Activated CD4-positive, alpha-beta T cell treated with anti-CD3 and anti-CD28 coated beads for 48 hours (primary cell): ENCODE measurements at regions not wholly inside any gene's neighbourhood (a gene's known extent, or its start where the extent isn't known, plus 50 kb on each side); places are given as distances from the start of the nearest gene placed in this dataset.

Experiments used
- DNase-seq: peaks from one replicate; pipeline ENCODE4 v3.0.0-alpha.2; 2020

GRCh38 chr3:24598695-24599470, 104.2 kb upstream of the THRB start:
- no peak for DNase-seq

GRCh38 chr3:24601066-24601939, 106.7 kb upstream of the THRB start:
- DNase-seq = no peak

DNA sequence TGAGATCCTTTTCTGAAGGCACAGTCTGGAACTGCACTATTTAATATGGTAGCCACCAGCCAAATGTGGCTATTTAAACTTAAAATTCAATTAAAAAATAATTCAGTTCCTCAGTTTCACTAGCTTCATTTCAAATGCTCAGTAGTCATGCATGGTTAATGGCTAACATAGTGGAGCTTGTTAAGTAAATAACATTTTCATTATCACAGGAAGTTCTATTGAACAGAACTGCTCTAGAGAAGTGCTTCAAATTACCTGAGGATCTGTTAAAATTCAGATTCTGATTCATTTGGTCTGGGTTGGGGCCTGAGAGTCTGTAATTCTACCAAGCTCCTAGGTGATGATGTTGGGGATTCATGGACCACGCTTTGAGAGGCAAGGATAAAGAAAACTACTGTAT, 109.6 kb upstream of the THRB start:
- DNase-seq = no peak

- DNase-seq = no peak
These were observed 110.9 kb upstream of the THRB start for GRCh38 chr3:24605511-24606028.

DNA sequence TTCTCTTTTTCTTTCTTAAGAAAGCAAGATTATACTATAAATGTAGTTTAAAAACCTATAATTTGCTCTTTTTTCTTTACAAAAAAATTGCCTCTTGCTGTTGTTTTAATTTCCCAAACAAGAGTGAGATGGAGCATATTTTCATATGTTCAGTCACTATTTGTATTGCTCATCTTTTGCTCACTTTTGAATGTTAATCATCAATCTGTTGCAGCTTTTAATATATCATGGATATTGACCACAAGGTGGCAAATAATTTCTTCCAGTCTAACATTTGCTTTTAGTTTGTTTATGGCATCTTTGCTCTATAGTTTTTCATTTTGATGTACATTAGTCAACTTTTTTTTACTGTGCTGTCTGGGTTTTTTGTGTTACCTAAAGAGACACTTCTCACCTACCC, 112.6 kb upstream of the THRB start:
- no peak for DNase-seq

- DNase-seq = no peak
These were observed 114.2 kb upstream of the THRB start for GRCh38 chr3:24608701-24609390.

DNA sequence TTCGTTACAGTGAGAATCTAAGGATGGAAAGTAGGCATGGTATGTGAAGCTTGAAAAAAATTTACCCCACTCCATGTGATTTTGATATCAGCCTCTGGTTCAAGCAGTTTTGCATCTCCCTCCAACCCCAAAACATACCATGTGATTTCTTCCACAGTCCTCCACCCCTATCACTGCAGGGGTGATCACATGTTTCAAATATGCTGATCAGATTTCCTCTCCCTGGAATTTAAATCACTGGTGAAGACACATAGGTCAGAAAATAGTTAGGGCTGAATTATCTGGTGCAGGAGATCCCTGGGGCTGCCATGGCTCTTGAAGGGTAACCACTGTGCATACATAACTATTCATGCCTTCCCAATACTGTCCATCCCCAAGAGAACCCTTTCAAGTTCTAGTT, 119.7 kb upstream of the THRB start:
- no peak for DNase-seq

- DNase-seq = no peak
These were observed 120.5 kb upstream of the THRB start for GRCh38 chr3:24615177-24615576.

DNA sequence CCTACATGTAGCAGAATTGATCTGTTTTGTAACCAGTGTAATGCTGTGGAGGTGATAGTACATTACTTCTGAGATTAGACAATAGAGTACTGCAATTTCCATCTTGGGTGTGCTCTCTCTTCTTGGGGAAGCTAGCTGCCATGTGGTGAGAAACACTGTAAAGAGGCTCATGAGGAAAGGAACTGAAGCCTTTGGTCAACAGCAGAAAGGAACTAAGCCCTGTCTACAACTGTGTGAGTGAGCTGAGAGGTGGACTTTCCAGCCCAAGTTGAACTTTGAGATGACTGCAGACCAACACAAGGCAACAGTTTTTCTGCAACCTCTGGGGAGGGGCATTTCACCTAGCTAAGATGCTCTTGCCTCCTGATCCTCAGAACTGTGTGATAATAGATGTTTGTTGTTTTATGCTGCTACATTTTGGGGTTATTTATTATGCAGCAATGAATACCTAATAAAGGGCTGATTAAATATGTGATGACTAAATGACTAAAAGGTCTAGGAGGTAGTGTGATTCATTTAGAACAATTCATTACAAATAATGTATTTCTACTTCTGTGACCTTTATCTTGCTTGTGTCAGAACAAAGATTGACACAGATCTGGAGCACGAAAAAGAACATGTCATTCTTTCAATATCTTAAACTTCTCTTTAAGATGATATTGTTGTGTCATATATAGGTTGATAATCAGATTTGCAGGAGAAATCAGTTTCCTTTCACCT, 121.6 kb upstream of the THRB start:
- no peak for DNase-seq

DNA sequence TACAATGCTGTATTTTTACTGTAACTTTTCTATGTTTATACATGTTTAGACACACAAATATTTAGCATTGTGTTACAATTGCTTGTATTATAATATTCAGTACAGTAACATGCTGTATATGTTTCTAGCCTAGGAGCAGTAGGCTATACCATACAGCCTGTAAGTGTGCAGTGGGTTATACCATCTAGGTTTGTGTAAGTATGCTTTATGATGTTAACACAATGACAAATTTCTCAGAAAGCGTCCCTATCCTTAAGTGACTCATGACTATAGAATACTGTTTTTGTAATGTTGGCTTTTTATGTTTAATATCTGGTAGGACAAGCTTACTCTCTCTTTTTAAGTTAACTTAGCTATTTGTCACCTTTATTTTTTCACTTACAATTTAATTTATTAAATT, 127.5 kb upstream of the THRB start:
- DNase-seq = no peak

DNA sequence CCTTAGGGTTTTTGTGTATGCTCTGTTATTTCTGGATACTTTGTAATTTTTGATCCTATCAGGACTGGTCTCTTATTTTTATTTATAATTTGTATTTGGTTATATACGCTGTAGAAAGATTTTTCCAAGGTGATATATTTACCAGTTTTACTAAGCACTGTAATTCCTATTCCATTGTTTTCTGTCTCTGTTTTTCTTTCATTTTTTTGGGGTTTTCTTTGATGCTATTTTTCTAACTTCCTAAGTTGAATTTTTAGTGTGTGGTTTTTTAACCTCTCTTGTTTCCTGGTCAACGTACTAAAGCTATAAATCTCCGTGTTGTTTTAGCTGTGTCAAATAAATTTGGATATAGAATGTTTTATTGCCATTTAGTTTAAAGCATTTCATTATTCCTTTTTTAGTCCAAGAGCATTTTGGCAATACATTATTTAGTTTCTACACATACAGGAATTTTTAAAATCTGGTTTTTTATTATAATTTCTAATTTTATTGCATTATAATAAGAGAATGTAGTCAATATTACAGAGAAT, 128.1 kb upstream of the THRB start:
- DNase-seq = no peak

DNA sequence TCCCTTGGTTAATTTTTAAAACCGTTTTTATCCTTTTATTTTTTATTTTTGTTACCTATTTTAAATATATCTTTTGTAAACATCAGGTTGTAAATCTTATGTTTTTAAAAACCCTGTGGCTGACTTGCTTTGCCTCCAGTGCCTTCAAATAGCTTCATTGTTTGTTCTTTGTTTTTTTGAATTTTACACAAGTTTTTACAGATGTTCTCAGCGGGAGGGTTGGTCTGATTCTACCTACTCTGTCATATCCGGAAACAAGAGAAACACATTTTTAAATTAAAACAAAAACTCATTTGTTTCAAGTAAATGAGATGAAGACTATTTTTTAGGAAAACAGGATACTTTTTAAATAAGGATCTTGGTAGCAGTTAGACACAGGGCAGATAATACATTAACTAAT, 129.0 kb upstream of the THRB start:
- DNase-seq = no peak

DNA sequence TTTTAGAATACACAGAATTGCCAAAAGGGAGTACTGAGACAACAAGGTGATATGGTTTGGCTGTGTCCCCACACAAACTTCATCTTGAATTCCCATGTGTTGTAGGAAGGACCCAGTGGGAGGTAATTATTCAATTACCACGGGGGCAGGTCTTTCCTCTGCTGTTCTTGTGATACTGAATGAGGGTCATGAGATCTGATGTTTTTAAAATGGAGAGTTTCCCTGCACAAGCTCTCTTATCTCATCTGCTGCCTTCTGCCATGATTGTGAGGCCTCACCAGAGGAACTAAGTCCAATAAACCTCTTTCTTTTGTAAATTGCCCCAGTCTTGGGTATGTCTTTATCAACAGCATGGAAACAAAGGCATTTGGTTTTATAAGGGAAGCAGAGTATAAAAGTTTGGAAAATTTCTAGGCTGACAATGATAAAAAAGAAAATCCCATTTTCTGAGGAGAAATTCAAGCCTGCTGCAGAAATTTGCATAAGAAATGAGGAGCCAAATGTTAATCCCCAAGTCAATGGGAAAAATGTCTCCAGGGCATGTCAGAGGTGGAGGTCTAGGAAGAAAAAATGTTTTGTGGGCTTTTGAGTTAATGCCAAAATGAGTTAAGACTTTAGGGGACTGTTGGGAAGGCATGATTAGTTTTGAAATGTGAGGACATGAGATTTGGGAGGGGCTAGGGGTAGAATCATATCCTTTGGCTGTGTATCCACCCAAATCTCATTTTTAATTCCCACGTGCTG, 130.5 kb upstream of the THRB start:
- no peak for DNase-seq

- DNase-seq = no peak
These were observed 134.0 kb upstream of the THRB start for GRCh38 chr3:24628523-24629258.

DNA sequence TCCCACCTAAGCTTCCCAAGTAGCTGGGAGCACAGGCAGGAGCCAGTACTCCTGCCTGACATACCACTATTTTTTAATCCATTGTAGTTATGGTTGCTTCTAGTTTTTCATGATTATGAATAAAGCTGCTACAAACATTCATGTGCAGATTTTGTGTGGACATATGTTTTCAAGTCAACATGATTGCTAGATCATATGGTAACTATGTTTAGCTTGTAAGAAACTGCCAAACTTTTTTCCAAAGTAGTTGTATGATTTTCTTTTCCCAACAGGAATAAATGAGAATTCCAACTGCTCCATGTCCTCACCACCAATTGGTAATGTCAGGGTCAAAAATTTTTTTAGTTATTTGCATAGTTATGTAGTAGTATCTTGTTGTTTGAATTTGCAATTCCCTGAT, 136.8 kb upstream of the THRB start:
- DNase-seq = no peak

DNA sequence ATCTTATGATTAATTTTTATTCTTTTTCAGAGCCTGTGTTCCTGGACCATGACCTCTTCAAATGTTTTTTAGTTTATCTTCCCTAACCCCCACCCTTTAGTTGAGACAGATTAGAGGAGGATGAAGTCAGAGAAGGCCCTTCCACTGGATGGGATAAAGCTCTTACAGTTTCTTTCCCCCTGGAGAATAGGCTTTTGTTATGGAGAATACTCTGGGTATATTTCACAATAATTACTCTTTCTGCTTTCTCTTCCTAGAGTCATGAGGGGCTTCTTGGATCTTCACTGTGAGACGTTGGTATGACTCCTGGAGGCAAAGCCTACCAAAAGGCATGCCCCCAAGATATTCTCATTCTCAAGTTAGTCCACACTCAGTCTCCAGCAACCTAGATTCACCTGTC, 144.4 kb upstream of the THRB start:
- DNase-seq = no peak

GRCh38 chr3:24639481-24640329, 145.1 kb upstream of the THRB start:
- no peak for DNase-seq

GRCh38 chr3:24640330-24640877, 145.8 kb upstream of the THRB start:
- no peak for DNase-seq

- DNase-seq = no peak
These were observed 147.0 kb upstream of the THRB start for GRCh38 chr3:24641628-24642027.

GRCh38 chr3:24645047-24645446, 150.4 kb upstream of the THRB start:
- no peak for DNase-seq
